ENCODE measurements at regions not wholly inside any gene's neighbourhood (a gene's known extent, or its start where the extent isn't known, plus 50 kb on each side); places are given as distances from the start of the nearest gene placed in this dataset.

DNA sequence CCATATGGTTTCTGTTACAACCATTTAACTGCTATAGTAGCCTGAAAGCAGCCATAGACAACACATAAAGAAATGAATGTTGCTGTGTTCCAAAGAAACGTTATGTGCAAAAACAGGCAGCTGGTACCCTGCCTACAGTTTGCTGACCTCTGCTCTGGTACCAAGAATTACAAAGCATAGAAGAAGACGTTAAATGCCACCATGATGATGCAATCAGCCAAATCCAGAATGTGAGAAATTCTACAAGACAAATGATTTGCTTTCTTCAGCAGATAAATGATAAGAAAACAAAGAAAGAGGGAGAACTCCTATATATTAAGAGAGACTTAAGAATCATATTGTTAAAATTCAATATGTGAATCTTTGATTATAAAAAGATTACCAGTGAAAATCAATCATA lies 97.8 kb upstream of the PDE4B start:
- TF ChIP-seq, protein P1, sequence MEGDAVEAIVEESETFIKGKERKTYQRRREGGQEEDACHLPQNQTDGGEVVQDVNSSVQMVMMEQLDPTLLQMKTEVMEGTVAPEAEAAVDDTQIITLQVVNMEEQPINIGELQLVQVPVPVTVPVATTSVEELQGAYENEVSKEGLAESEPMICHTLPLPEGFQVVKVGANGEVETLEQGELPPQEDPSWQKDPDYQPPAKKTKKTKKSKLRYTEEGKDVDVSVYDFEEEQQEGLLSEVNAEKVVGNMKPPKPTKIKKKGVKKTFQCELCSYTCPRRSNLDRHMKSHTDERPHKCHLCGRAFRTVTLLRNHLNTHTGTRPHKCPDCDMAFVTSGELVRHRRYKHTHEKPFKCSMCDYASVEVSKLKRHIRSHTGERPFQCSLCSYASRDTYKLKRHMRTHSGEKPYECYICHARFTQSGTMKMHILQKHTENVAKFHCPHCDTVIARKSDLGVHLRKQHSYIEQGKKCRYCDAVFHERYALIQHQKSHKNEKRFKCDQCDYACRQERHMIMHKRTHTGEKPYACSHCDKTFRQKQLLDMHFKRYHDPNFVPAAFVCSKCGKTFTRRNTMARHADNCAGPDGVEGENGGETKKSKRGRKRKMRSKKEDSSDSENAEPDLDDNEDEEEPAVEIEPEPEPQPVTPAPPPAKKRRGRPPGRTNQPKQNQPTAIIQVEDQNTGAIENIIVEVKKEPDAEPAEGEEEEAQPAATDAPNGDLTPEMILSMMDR (conservative IDR thresholded peaks at IDR 0.05; ENCODE audit: low read length): no peak
- no peak for TF ChIP-seq EZH2phosphoT487 (IDR thresholded peaks at IDR 0.05; ENCODE audit: borderline replicate concordance, low read depth, low read length)
